22Rv1 (cell line): ENCODE measurements at regions not wholly inside any gene's neighbourhood (a gene's known extent, or its start where the extent isn't known, plus 50 kb on each side); places are given as distances from the start of the nearest gene placed in this dataset.

Experiments
- ZFX ChIP-seq: fragments of 450-650 bp; IDR thresholded peaks from 2 replicates; pipeline ENCODE4 v1.6.1; 2017; ENCODE audit warnings: antibody characterized with exemption, borderline replicate concordance
- TF ChIP-seq, protein P1 (sequence below): fragments of 450-650 bp; IDR thresholded peaks from 2 replicates; pipeline ENCODE4 v1.5.1; 2017; ENCODE audit warnings: mild to moderate bottlenecking

DNA sequence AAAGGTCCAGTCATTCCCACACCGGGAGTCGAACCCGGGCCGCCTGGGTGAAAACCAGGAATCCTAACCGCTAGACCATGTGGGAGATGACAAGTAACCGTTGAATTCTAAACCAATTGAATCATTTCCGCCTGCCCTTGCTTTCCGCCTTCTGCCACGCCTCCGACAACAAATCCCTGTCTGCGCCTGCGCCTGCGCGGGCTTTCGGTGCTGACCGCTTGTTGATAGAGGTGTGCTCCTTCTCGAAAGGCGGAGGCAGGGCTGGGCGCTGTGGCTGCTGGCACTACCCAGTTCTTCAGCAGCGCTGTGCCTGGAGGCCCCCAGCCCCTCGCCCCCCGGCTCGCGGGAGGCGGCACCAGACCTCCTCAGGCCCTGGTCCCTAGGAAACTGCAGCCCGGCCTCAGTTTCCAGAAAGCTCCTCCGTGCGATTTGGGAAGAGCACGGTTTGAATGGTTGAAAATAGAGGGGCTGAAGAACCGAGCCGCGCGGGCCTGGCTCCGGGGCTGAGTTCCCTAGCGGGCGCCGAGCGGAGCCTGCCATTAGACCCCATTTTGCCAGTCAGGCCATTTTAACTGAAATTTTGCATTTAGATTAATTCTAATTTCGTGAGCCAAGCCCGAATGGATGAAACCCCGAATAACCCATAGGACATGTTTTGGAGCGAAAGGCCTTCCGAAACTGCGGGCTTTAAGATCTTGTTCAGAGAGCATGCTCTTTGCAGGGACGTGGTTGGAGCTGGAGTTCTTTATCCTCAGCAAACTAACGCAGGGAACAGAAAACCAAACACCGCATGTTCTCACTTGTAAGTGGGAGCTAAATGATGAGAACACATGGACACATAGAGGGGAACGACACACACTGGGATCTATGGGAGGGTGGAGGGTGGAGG lies 219.3 kb upstream of the ATP10A start:
- TF ChIP-seq, protein P1, sequence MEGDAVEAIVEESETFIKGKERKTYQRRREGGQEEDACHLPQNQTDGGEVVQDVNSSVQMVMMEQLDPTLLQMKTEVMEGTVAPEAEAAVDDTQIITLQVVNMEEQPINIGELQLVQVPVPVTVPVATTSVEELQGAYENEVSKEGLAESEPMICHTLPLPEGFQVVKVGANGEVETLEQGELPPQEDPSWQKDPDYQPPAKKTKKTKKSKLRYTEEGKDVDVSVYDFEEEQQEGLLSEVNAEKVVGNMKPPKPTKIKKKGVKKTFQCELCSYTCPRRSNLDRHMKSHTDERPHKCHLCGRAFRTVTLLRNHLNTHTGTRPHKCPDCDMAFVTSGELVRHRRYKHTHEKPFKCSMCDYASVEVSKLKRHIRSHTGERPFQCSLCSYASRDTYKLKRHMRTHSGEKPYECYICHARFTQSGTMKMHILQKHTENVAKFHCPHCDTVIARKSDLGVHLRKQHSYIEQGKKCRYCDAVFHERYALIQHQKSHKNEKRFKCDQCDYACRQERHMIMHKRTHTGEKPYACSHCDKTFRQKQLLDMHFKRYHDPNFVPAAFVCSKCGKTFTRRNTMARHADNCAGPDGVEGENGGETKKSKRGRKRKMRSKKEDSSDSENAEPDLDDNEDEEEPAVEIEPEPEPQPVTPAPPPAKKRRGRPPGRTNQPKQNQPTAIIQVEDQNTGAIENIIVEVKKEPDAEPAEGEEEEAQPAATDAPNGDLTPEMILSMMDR: no peak
- TF ChIP-seq ZFX: no peak
